NCI-H1436 treated with DMSO at 0.1 percent for 48 hours (cell line): ENCODE measurements at regions not wholly inside any gene's neighbourhood (a gene's known extent, or its start where the extent isn't known, plus 50 kb on each side); places are given as distances from the start of the nearest gene placed in this dataset.

Source experiments
- DNase-seq: peaks from one replicate; lab custom pipeline; 2025; lab: John Stamatoyannopoulos, UW

GRCh38 chr2:81942136-81942680, 1637.7 kb upstream of the LRRTM1 start:
- no peak for DNase-seq

GRCh38 chr2:81940266-81940955, 1635.9 kb upstream of the LRRTM1 start:
- no peak for DNase-seq

- DNase-seq, result no peak
Observed at GRCh38 chr2:81937944-81938343, 1633.4 kb upstream of the LRRTM1 start.

GRCh38 chr2:81903534-81903933, 1599.0 kb upstream of the LRRTM1 start:
- no peak for DNase-seq

GRCh38 chr2:81901017-81901416, 1596.5 kb upstream of the LRRTM1 start:
- DNase-seq, result no peak

- no peak for DNase-seq
Observed at GRCh38 chr2:81895620-81896250, 1591.2 kb upstream of the LRRTM1 start.

GRCh38 chr2:81894451-81894990, 1590.0 kb upstream of the LRRTM1 start:
- DNase-seq, result no peak

- no peak for DNase-seq
Observed at GRCh38 chr2:81876624-81877023, 1572.1 kb upstream of the LRRTM1 start.

GRCh38 chr2:81872006-81872405, 1567.5 kb upstream of the LRRTM1 start:
- DNase-seq, result no peak

- no peak for DNase-seq
Observed at GRCh38 chr2:81870119-81870518, 1565.6 kb upstream of the LRRTM1 start.

GRCh38 chr2:81858998-81859397, 1554.4 kb upstream of the LRRTM1 start:
- DNase-seq, result no peak

- DNase-seq, result no peak
Observed at GRCh38 chr2:81853341-81853740, 1548.8 kb upstream of the LRRTM1 start.

- no peak for DNase-seq
Observed at GRCh38 chr2:81852651-81853050, 1548.1 kb upstream of the LRRTM1 start.

GRCh38 chr2:81839780-81840179, 1535.2 kb upstream of the LRRTM1 start:
- DNase-seq, result no peak

GRCh38 chr2:81835321-81836000, 1530.9 kb upstream of the LRRTM1 start:
- DNase-seq, result no peak

GRCh38 chr2:81786811-81787210, 1482.3 kb upstream of the LRRTM1 start:
- DNase-seq, result no peak

GRCh38 chr2:81767187-81767912, 1462.8 kb upstream of the LRRTM1 start:
- DNase-seq, result no peak

- DNase-seq, result no peak
Observed at GRCh38 chr2:81747481-81748070, 1443.0 kb upstream of the LRRTM1 start.

GRCh38 chr2:81739966-81740365, 1435.4 kb upstream of the LRRTM1 start:
- DNase-seq, result no peak

- DNase-seq, result no peak
Observed at GRCh38 chr2:81734981-81735380, 1430.4 kb upstream of the LRRTM1 start.

- no peak for DNase-seq
Observed at GRCh38 chr2:81714817-81715216, 1410.3 kb upstream of the LRRTM1 start.

- no peak for DNase-seq
Observed at GRCh38 chr2:81706856-81707255, 1402.3 kb upstream of the LRRTM1 start.
